Activated T-cell treated with anti-CD3 and anti-CD28 coated beads for 48 hours (primary cell): ENCODE measurements at regions not wholly inside any gene's neighbourhood (a gene's known extent, or its start where the extent isn't known, plus 50 kb on each side); places are given as distances from the start of the nearest gene placed in this dataset.

ENCODE experiments used
- DNase-seq: peaks from one replicate; pipeline ENCODE4 v3.0.0-alpha.2; 2020; ENCODE audit warnings: low read depth

DNA sequence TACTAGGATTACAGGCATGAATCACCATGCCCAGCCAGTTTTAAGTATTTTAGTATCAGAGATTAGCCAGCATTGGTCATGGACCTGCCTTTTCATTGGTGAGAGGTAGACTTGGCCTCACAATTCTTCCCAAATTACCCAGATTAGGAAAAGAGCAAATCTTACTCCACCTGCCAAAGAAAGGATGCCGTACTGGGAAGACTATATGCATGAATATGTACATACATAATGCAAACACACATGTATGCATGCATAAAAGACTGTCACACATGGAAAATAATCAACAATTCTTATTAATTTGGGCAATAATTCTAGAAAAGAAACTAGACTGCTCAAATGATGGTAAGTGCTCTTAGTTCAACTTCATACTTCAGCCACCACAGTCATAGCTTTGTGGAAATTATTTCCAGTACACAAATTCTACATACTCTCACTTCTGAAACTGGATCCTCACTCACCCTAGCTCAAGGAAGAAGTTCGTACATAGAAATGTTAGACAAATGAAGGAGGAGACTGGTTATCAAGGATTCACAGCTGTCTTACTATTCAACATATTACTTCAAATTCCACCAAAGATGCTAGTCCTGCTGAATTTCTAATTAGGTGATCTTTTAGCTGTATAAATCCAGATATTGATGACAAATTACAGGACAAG lies 73.7 kb downstream of the MINAR2 start:
- DNase-seq, result no peak

DNA sequence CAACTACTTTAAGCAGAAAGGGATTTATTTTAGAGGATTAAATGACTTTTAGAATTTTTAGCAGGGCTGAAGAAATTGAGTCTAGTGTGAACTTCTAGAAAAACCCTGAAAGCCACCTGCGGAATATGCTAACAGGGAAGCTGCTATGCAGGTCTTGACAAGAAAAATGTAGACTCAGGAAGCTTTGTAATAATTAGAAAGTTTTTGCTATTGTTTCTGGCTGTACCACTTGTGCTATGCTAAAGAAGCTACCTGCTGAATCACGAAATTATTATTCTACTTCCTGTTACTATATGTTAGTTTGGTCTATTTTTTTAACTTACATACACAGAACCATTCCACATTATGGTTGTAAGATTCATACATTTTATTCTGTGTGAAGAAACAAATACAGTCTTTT lies 74.0 kb upstream of the CHSY3 start:
- DNase-seq, result no peak

DNA sequence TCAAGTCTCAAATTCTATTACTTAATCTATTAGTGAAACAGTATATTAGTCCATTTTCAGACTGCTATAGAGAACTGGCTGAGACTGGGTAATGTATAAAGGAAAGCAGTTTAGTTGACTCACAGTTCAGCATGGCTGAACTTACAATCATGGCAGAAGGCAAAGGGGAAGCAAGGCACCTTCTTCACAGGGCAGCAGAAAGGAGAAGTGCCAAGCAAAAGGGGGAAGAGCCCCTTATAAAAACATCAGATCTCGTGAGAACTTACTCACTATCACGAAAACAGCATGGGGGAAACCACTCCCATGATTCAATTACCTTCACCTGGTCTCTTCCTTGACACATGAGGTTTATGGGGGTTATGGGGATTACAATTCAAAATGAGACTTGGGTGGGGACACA lies 67.9 kb upstream of the CHSY3 start:
- no peak for DNase-seq

DNA sequence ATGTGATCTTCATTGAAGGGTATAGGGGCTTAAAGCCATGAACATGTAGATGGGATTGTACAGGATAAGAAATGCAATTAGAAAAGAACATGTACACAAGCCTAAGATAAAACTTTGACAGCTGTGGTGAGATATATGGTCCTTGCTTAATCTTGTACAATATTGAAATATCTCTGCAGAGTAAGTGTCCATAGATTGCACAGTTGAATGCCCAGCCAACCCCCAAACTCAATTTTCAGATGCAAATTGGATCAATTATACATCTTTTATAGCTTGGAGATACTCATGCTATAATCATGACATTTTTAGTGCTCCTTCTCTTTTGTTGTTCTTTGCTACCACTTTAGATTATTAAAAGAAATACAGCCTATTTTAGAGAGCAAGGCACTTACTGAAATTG lies 59.5 kb upstream of the CHSY3 start:
- no peak for DNase-seq

- DNase-seq, result peak; percentile 70
Observed at GRCh38 chr5:129852747-129853352, 51.4 kb upstream of the CHSY3 start.

DNA sequence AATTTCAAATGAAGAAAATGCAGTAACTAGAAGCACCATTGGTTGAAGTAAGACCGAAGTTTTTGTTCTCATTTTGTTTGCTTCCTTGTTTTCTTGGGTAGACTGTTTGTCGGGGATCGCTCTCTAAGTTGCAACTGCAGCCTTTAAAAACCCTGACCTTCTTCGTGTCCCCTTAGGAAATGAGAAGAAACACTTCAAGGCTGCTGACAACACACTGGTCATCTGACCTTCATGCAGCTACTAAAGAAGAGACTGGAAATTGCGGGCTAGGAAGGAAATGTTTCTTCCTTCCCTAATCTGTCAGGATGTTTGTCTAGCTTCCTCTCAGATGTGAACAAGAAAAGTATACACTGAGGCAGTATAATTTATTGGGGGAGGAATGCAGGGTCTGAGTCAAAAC lies 50.7 kb upstream of the CHSY3 start:
- no peak for DNase-seq
